Calu3 (cell line): ENCODE measurements at regions not wholly inside any gene's neighbourhood (a gene's known extent, or its start where the extent isn't known, plus 50 kb on each side); places are given as distances from the start of the nearest gene placed in this dataset.

ENCODE experiments used
- BruUV-seq: library from RNA; stranded (reverse); fragments of 400-500 nt; replicated peaks from 2 replicates; lab custom pipeline; 2021; lab: Mats Ljungman, UMichigan
- CTCF ChIA-PET: fragments of 300-600 bp; sonication (Branson Sonifier 250); formaldehyde crosslinking; loops from one replicate; lab custom pipeline; 2022; ENCODE audit warnings: antibody characterized with exemption; lab: Charles Lee
- DNase-seq: peaks from one replicate; pipeline ENCODE4 v3.0.0; 2022
- H3K27ac Mint-ChIP-seq: one replicate; pipeline ENCODE4 v1.8.0; 2022; ENCODE audit warnings: mixed read lengths; ENCODE audit not compliant: unreplicated experiment
- H3K27me3 Mint-ChIP-seq: one replicate; pipeline ENCODE4 v1.8.0; 2022; ENCODE audit warnings: mixed read lengths; ENCODE audit not compliant: unreplicated experiment
- H3K36me3 Mint-ChIP-seq: one replicate; pipeline ENCODE4 v1.8.0; 2022; ENCODE audit warnings: mild to moderate bottlenecking, moderate library complexity, mixed read lengths; ENCODE audit not compliant: insufficient read depth, unreplicated experiment
- H3K4me1 Mint-ChIP-seq: one replicate; pipeline ENCODE4 v1.8.0; 2022; ENCODE audit warnings: mild to moderate bottlenecking, low read depth, mixed read lengths; ENCODE audit not compliant: unreplicated experiment
- H3K4me3 Mint-ChIP-seq: one replicate; pipeline ENCODE4 v1.8.0; 2022; ENCODE audit warnings: mild to moderate bottlenecking, low read depth, moderate library complexity, mixed read lengths; ENCODE audit not compliant: unreplicated experiment
- H3K9me3 Mint-ChIP-seq: one replicate; pipeline ENCODE4 v1.8.0; 2022; ENCODE audit warnings: low read depth, mixed read lengths; ENCODE audit not compliant: unreplicated experiment
- CTCF ChIP-seq: fragments of 200-600 bp; IDR thresholded peaks from one replicate; pipeline ENCODE4 v1.8.0; 2022; ENCODE audit warnings: antibody characterized with exemption; ENCODE audit not compliant: unreplicated experiment
- intact Hi-C: fragments of 100-400 bp; cut with micrococcal nuclease; formaldehyde crosslinking; loops from one replicate; pipeline ENCODE4 v1.10.0; 2022; ENCODE audit not compliant: unreplicated experiment

- Mint-ChIP-seq H3K4me3 (no peak overlapping the region), H3K27me3 (peaks cover 33% of the 10 kb centered on the region), H3K27ac (no peak overlapping the region), H3K36me3 (no peaks in the 10 kb centered on the region), H3K9me3 (peaks cover 5% of the 10 kb centered on the region), H3K4me1 (no peaks in the 10 kb centered on the region)
- no peak for TF ChIP-seq CTCF
- BruUV-seq, result no TSS peak
- DNase-seq, result no peak
- CTCF ChIA-PET, result no interaction called here
- intact Hi-C loops, result no loop called here
Observed at GRCh38 chr6:18962361-18962905, 575.3 kb downstream of the RNF144B start.

DNA sequence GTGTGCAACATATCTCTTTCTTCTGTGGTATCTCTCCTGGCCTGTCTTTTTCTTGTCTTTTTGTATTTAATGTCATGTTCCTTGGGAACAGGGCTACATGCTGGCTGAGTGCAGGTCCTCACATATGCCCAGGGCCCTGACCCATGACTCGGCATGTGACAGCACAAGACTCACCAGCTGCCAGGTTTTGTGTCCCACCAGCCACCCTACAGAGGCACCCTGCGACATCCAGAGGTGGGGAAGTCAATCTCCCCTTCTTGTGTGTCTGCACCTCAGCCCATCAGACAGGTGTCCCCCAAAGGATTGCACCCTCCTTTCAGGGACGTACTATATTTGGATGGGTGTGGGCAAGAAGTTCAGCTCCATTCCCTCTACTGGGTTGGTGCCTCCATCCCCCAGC is 576.3 kb downstream of the RNF144B start:
- Mint-ChIP-seq H3K27ac (no peak overlapping the region), H3K4me3 (no peak overlapping the region), H3K36me3 (no peaks in the 10 kb centered on the region), H3K4me1 (no peaks in the 10 kb centered on the region), H3K9me3 (peaks cover 5% of the 10 kb centered on the region), H3K27me3 (peaks cover 33% of the 10 kb centered on the region)
- CTCF ChIA-PET, result no interaction called here
- DNase-seq, result no peak
- no TSS peak for BruUV-seq
- no peak for TF ChIP-seq CTCF
- intact Hi-C loops, result no loop called here

DNA sequence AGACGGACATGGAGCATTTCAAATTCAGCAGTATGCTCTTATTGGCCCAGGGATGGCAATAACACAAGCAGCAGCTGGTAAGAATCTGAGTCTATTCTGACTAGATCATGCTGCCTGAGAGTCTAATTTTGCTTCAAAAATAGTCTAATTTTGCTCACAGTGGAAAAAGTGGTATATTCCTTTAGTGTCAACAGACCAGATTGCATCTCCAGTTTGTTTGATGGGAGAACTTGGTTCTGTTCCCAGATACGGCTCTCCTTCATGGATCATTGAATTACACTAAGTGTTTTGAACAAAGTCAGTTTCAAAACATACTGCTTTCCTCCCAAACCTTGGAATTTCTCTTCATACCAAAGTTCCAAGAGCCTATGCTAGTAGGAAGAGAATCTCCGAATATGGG is 586.1 kb downstream of the RNF144B start:
- no TSS peak for BruUV-seq

GRCh38 chr6:18976091-18976490 is 588.9 kb downstream of the RNF144B start:
- peaks cover 28% of the 10 kb centered on the region for H3K27me3 Mint-ChIP-seq
- no peaks in the 10 kb centered on the region for H3K9me3 Mint-ChIP-seq
- no peak for TF ChIP-seq CTCF
- intact Hi-C loops, result no loop called here
- H3K36me3 Mint-ChIP-seq, result no peaks in the 10 kb centered on the region
- no peaks in the 10 kb centered on the region for H3K4me1 Mint-ChIP-seq
- H3K4me3 Mint-ChIP-seq, result no peak overlapping the region
- no peak for DNase-seq
- H3K27ac Mint-ChIP-seq, result no peak overlapping the region
- CTCF ChIA-PET, result no interaction called here
- BruUV-seq, result no TSS peak

More for the DNA sequence above, 586.1 kb downstream of the RNF144B start:
- no peak for DNase-seq
- no peak for TF ChIP-seq CTCF
- Mint-ChIP-seq H3K27ac (no peak overlapping the region), H3K4me1 (no peaks in the 10 kb centered on the region), H3K36me3 (no peaks in the 10 kb centered on the region), H3K4me3 (no peak overlapping the region), H3K9me3 (no peaks in the 10 kb centered on the region), H3K27me3 (peaks cover 28% of the 10 kb centered on the region)
- intact Hi-C loops, result no loop called here
- CTCF ChIA-PET, result interaction anchor here (0.6 kb wide), 1 partner anchor 894 kb away, joined by 3 read pairs; no protein-coding TSS in a partner anchor
